Peyer's patch (tissue), 4 donors: ENCODE measurements at regions not wholly inside any gene's neighbourhood (a gene's known extent, or its start where the extent isn't known, plus 50 kb on each side); places are given as distances from the start of the nearest gene placed in this dataset.

Source experiments
- POLR2A ChIP-seq, 2 donors: fragments of 450-650 bp; IDR thresholded peaks; one replicate each; pipeline ENCODE4 v1.5.1; 2017; ENCODE audit warnings: antibody characterized with exemption in 2 of 2, mild to moderate bottlenecking in 2 of 2, moderate library complexity in 2 of 2
- TF ChIP-seq, protein P1 (sequence below), 6 experiments: fragments of 450-650 bp in 4 of 6; fragments of 200-600 bp in 2 of 6; sonication (generic) in 1 of 6; IDR thresholded peaks; one replicate each; pipeline ENCODE4 v1.5.1; 2017 to 2019; ENCODE audit warnings: antibody characterized with exemption in 6 of 6, mild to moderate bottlenecking in 3 of 6, moderate library complexity in 1 of 6

DNA sequence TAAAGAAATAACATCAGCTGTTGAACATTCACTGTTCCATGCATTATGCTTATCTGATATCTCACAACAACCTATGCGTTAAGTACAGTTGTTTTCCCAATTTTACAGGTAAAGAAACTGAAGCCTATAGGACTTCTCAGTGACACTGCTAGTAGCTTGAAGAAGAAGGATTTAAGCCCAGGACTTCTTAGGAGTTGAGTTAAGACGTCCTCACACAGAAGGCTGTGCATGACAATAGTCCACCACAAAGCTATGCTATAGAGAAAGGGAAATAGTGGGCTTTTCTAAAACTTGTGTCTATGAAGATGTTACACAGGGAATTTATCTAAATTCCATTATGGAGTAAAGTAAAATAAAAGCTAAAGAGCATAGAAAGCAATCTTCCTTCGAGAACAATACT is 120.5 kb upstream of the RASSF8 start:
- TF ChIP-seq, protein P1, sequence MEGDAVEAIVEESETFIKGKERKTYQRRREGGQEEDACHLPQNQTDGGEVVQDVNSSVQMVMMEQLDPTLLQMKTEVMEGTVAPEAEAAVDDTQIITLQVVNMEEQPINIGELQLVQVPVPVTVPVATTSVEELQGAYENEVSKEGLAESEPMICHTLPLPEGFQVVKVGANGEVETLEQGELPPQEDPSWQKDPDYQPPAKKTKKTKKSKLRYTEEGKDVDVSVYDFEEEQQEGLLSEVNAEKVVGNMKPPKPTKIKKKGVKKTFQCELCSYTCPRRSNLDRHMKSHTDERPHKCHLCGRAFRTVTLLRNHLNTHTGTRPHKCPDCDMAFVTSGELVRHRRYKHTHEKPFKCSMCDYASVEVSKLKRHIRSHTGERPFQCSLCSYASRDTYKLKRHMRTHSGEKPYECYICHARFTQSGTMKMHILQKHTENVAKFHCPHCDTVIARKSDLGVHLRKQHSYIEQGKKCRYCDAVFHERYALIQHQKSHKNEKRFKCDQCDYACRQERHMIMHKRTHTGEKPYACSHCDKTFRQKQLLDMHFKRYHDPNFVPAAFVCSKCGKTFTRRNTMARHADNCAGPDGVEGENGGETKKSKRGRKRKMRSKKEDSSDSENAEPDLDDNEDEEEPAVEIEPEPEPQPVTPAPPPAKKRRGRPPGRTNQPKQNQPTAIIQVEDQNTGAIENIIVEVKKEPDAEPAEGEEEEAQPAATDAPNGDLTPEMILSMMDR (IDR thresholded peaks at IDR 0.05), result no peak
- TF ChIP-seq POLR2A (IDR thresholded peaks at IDR 0.05), result no peak
